ENCODE measurements at regions not wholly inside any gene's neighbourhood (a gene's known extent, or its start where the extent isn't known, plus 50 kb on each side); places are given as distances from the start of the nearest gene placed in this dataset.
A peak's percentile ranks its signal among the peaks of the same experiment; 100 is the strongest.

DNA sequence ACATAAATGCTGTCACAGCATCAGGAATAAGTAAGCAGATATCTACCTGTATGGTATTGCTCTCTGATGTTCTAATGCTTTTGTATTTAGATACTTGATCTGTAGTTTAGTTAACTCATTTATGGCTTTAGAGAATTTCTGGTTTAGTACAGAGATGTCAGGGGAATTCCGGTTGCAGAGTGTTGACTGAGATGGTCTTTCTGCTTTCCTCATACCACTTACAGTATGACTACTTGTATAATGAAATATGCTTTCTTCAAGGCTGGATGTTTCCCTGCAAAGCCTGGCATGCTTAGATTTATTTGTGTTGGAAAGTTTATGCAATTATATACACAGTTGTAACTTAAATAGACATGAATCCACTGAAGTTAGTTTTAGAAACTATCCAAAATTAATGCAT, 278.4 kb downstream of the CDH26 start:
- Histone ChIP-seq H2BK120ac (ENCODE audit: low read depth, low read length) (no peak overlapping the region), H3K4me1 (ENCODE audit: control insufficient read depth, insufficient read depth, low read length) (peaks cover 3% of the 10 kb centered on the region), H3K9me3 (ENCODE audit: control insufficient read depth, insufficient read depth, low read length) (no peaks in the 10 kb centered on the region), H4K91ac (ENCODE audit: insufficient read depth, low read depth, low read length) (no peak overlapping the region), H3K4me3 (ENCODE audit: insufficient read depth, low read depth, low read length) (no peak overlapping the region), H4K8ac (ENCODE audit: low read depth in 2 of 2, low read length in 2 of 2) (no peak overlapping the region), H3K4ac (ENCODE audit: low read depth, low read length) (no peak overlapping the region), H4K5ac (ENCODE audit: low read depth, low read length) (no peak overlapping the region), H2BK5ac (ENCODE audit: low read depth, low read length, poor library complexity, severe bottlenecking) (peak overlapping the region; percentile 28), H3K4me2 (ENCODE audit: low read depth, low read length) (no peak overlapping the region), H3K9ac (ENCODE audit: low read depth, low read length) (no peak overlapping the region), H3K56ac (ENCODE audit: extremely low read depth, insufficient read depth, low read length) (no peak overlapping the region), H3K9me1 (ENCODE audit: insufficient read depth, low read length) (no peaks in the 10 kb centered on the region), H4K20me1 (ENCODE audit: insufficient read depth, low read length) (no peaks in the 10 kb centered on the region), H2BK15ac (ENCODE audit: low read depth, low read length) (no peak overlapping the region), H3K27me3 (ENCODE audit: control insufficient read depth, insufficient read depth, low read length) (no peaks in the 10 kb centered on the region), H2AK5ac (ENCODE audit: low read depth, low read length) (no peak overlapping the region), H3K79me1 (ENCODE audit: low read depth in 1 of 2, low read length in 2 of 2) (no peaks in the 10 kb centered on the region), H2AK9ac (replicated peaks; ENCODE audit: low read depth, low read length, poor library complexity) (no peak overlapping the region), H3K23ac (ENCODE audit: low read depth, low read length) (no peak overlapping the region), H3K36me3 (ENCODE audit: control insufficient read depth, insufficient read depth, low read length) (no peaks in the 10 kb centered on the region), H3K14ac (replicated peaks; ENCODE audit: low read depth, low read length) (no peak overlapping the region), H3K27ac (ENCODE audit: insufficient read depth, low read length) (no peak overlapping the region), H2AFZ (replicated peaks; ENCODE audit: low read length, poor library complexity) (no peak overlapping the region), H2BK20ac (ENCODE audit: low read depth, low read length) (no peak overlapping the region), H3K18ac (ENCODE audit: low read depth, low read length) (no peak overlapping the region)
- WGBS, 2 experiments (ENCODE audit: extremely low coverage in 2 of 2, insufficient read length in 1 of 2) = no CpG with 5 or more reads among the region's 1 CpG
- ATAC-seq (ENCODE audit: low read depth) (peak; percentile 83), DNase-seq (peak; percentile 72)
- POLR2A ChIA-PET (ENCODE audit: unreplicated experiment) = no interaction called here
- CTCF ChIA-PET = no interaction called here
- TF ChIP-seq BHLHE40 (IDR thresholded peaks at IDR 0.05; ENCODE audit: low read depth, low read length) (no peak), ELK1 (IDR thresholded peaks at IDR 0.05; ENCODE audit: borderline replicate concordance, low read depth, low read length) (no peak), MAFK (IDR thresholded peaks at IDR 0.05; ENCODE audit: low read depth, low read length) (no peak), SMC3 (IDR thresholded peaks at IDR 0.05; ENCODE audit: low read depth, low read length) (no peak), CEBPB (IDR thresholded peaks at IDR 0.05; ENCODE audit: low read depth, low read length) (no peak), RAD21 (IDR thresholded peaks at IDR 0.05; ENCODE audit: low read length) (no peak), POLR2A (IDR thresholded peaks at IDR 0.05; ENCODE audit: low read depth, low read length) (no peak), MXI1 (IDR thresholded peaks at IDR 0.05; ENCODE audit: borderline replicate concordance, low read depth, low read length) (no peak), USF2 (IDR thresholded peaks at IDR 0.05; ENCODE audit: low read depth, low read length) (no peak), NFE2L2 (IDR thresholded peaks at IDR 0.05; ENCODE audit: low read depth, low read length) (no peak), RFX5 (IDR thresholded peaks at IDR 0.05; ENCODE audit: low read depth, low read length) (no peak)
- TF ChIP-seq, protein P1, sequence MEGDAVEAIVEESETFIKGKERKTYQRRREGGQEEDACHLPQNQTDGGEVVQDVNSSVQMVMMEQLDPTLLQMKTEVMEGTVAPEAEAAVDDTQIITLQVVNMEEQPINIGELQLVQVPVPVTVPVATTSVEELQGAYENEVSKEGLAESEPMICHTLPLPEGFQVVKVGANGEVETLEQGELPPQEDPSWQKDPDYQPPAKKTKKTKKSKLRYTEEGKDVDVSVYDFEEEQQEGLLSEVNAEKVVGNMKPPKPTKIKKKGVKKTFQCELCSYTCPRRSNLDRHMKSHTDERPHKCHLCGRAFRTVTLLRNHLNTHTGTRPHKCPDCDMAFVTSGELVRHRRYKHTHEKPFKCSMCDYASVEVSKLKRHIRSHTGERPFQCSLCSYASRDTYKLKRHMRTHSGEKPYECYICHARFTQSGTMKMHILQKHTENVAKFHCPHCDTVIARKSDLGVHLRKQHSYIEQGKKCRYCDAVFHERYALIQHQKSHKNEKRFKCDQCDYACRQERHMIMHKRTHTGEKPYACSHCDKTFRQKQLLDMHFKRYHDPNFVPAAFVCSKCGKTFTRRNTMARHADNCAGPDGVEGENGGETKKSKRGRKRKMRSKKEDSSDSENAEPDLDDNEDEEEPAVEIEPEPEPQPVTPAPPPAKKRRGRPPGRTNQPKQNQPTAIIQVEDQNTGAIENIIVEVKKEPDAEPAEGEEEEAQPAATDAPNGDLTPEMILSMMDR (conservative IDR thresholded peaks at IDR 0.05; ENCODE audit: low read depth, low read length) = no peak
- in situ Hi-C loops (cut with MboI; ENCODE audit: low sequenced_read_pairs) = no loop called here
- no TSS peak for BruUV-seq (replicated peaks)
- intact Hi-C loops (cut with micrococcal nuclease) = loop anchor here (10.0 kb wide), 1 partner anchor 948 kb away; no protein-coding TSS in a partner anchor
- dilution Hi-C loops (cut with HindIII; ENCODE audit: low sequenced_read_pairs, unreplicated experiment) = no loop called here
